MV-4-11 (cell line): ENCODE measurements at regions not wholly inside any gene's neighbourhood (a gene's known extent, or its start where the extent isn't known, plus 50 kb on each side); places are given as distances from the start of the nearest gene placed in this dataset.

Source experiments
- DNase-seq: peaks from one replicate; lab custom pipeline; 2025; lab: John Stamatoyannopoulos, UW

- no peak for DNase-seq
Measured at GRCh38 chr20:7516621-7517111, 423.6 kb downstream of the HAO1 start.

GRCh38 chr20:7520361-7520760, 419.9 kb downstream of the HAO1 start:
- DNase-seq = no peak

GRCh38 chr20:7523288-7523687, 417.0 kb downstream of the HAO1 start:
- no peak for DNase-seq

GRCh38 chr20:7540018-7540417, 400.2 kb downstream of the HAO1 start:
- no peak for DNase-seq

GRCh38 chr20:7540923-7541322, 399.3 kb downstream of the HAO1 start:
- no peak for DNase-seq

- DNase-seq = no peak
Measured at GRCh38 chr20:7571101-7571500, 369.2 kb downstream of the HAO1 start.

- no peak for DNase-seq
Measured at GRCh38 chr20:7571521-7572055, 368.7 kb downstream of the HAO1 start.

GRCh38 chr20:7579888-7580287, 360.4 kb downstream of the HAO1 start:
- no peak for DNase-seq

- DNase-seq = no peak
Measured at GRCh38 chr20:7585126-7585679, 355.1 kb downstream of the HAO1 start.

GRCh38 chr20:7586481-7586880, 353.8 kb downstream of the HAO1 start:
- no peak for DNase-seq

- DNase-seq = no peak
Measured at GRCh38 chr20:7589164-7589563, 351.1 kb downstream of the HAO1 start.

GRCh38 chr20:7596541-7596940, 343.7 kb downstream of the HAO1 start:
- no peak for DNase-seq

- DNase-seq = no peak
Measured at GRCh38 chr20:7601431-7601830, 338.8 kb downstream of the HAO1 start.

- no peak for DNase-seq
Measured at GRCh38 chr20:7606941-7607340, 333.3 kb downstream of the HAO1 start.

GRCh38 chr20:7608250-7608649, 332.0 kb downstream of the HAO1 start:
- no peak for DNase-seq

- DNase-seq = no peak
Measured at GRCh38 chr20:7609251-7609650, 331.0 kb downstream of the HAO1 start.

- DNase-seq = no peak
Measured at GRCh38 chr20:7610681-7611080, 329.6 kb downstream of the HAO1 start.

- DNase-seq = no peak
Measured at GRCh38 chr20:7617797-7618196, 322.5 kb downstream of the HAO1 start.

- DNase-seq = no peak
Measured at GRCh38 chr20:7622399-7622961, 317.8 kb downstream of the HAO1 start.

GRCh38 chr20:7624886-7625285, 315.4 kb downstream of the HAO1 start:
- DNase-seq = no peak

GRCh38 chr20:7627734-7628663, 312.3 kb downstream of the HAO1 start:
- DNase-seq = no peak

GRCh38 chr20:7629880-7630279, 310.4 kb downstream of the HAO1 start:
- DNase-seq = no peak

- no peak for DNase-seq
Measured at GRCh38 chr20:7637184-7637583, 303.1 kb downstream of the HAO1 start.
